ENCODE measurements at regions not wholly inside any gene's neighbourhood (a gene's known extent, or its start where the extent isn't known, plus 50 kb on each side); places are given as distances from the start of the nearest gene placed in this dataset.

DNA sequence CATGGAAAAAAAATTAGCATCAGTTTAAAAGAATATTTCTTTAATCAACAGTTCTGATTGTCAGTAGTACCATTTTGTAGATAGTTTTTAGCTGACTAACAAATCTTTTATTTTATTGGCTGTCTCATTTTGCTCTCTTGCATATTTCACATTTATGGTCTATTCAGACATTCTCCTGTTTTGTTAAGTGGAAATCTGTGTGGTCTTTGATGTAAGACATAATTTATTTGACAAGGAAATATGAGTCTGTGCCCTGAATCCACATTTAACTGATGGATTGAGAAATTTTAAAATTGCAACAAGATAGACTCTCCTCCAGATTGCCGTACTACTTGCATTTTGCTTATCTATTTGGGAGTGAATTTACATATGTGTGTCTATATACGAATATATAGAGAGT, 96.3 kb upstream of the ATP5MC3 start:
- no peaks in the 10 kb centered on the region for H3K23me2 ChIP-seq (ENCODE audit: low read depth, low read length)
- ChIA-PET CTCF (ENCODE audit: partially characterized antibody) (interaction anchor here (0.8 to 10.4 kb wide), 7 partner anchors 16 to 683 kb away, joined by 3 to 63 read pairs (median 4); no protein-coding TSS in a partner anchor), POLR2A (ENCODE audit: partially characterized antibody) (no interaction called here)
- DNase-seq (ENCODE audit: low read depth in 1 of 2, low spot score in 2 of 2) (no peak), FAIRE-seq (no peak)
- no peak for TF ChIP-seq CHD2 (IDR thresholded peaks at IDR 0.05; ENCODE audit: low read length)
- TF ChIP-seq EP300 (IDR thresholded peaks at IDR 0.05; ENCODE audit: borderline replicate concordance in 1 of 2, low read depth in 2 of 2, low read length in 2 of 2): no peak
- no peak for TF ChIP-seq RBBP5 (IDR thresholded peaks at IDR 0.05; ENCODE audit: borderline replicate concordance, low read depth, low read length)
- TF ChIP-seq, protein P1, sequence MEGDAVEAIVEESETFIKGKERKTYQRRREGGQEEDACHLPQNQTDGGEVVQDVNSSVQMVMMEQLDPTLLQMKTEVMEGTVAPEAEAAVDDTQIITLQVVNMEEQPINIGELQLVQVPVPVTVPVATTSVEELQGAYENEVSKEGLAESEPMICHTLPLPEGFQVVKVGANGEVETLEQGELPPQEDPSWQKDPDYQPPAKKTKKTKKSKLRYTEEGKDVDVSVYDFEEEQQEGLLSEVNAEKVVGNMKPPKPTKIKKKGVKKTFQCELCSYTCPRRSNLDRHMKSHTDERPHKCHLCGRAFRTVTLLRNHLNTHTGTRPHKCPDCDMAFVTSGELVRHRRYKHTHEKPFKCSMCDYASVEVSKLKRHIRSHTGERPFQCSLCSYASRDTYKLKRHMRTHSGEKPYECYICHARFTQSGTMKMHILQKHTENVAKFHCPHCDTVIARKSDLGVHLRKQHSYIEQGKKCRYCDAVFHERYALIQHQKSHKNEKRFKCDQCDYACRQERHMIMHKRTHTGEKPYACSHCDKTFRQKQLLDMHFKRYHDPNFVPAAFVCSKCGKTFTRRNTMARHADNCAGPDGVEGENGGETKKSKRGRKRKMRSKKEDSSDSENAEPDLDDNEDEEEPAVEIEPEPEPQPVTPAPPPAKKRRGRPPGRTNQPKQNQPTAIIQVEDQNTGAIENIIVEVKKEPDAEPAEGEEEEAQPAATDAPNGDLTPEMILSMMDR (IDR thresholded peaks at IDR 0.05; ENCODE audit: control extremely low read depth in 1 of 3, insufficient read depth in 1 of 3, low read depth in 1 of 3, low read length in 3 of 3): no peak
- TF ChIP-seq CHD1 (IDR thresholded peaks at IDR 0.05; ENCODE audit: low read depth, low read length): no peak
- TF ChIP-seq NANOG (IDR thresholded peaks at IDR 0.05; ENCODE audit: insufficient read depth, low read depth, low read length, poor library complexity, severe bottlenecking): no peak
- no peak for TF ChIP-seq RAD21 (IDR thresholded peaks at IDR 0.05 in 1 of 2, conservative IDR thresholded peaks at IDR 0.05 in 1 of 2; ENCODE audit: low read depth in 2 of 2, low read length in 2 of 2)
- H4K8ac ChIP-seq (ENCODE audit: extremely low read depth, insufficient read depth, low read length): no peak overlapping the region
- H2BK15ac ChIP-seq (ENCODE audit: low read length): no peak overlapping the region
- no peak overlapping the region for H3K4ac ChIP-seq (replicated peaks; ENCODE audit: insufficient read length, low read depth, low read length)
- no peak overlapping the region for H3K4me2 ChIP-seq (ENCODE audit: insufficient read depth in 1 of 2, low read depth in 2 of 2, low read length in 2 of 2)
- H3K36me3 ChIP-seq (ENCODE audit: control insufficient read depth in 2 of 4, insufficient read depth in 4 of 4, low read length in 3 of 4): no peaks in the 10 kb centered on the region
- H3K14ac ChIP-seq (ENCODE audit: insufficient read length): no peak overlapping the region
- H3K18ac ChIP-seq (ENCODE audit: extremely low read depth, low read length): no peak overlapping the region
- no peak overlapping the region for H3K56ac ChIP-seq (replicated peaks; ENCODE audit: insufficient read length, low read depth, low read length)
- no peak overlapping the region for H2AFZ ChIP-seq (ENCODE audit: low read length)
- H4K5ac ChIP-seq (ENCODE audit: insufficient read length, low read depth, low read length): no peak overlapping the region
- no peaks in the 10 kb centered on the region for H3K4me1 ChIP-seq (replicated peaks in 1 of 4; ENCODE audit: control insufficient read depth in 3 of 4, insufficient read depth in 4 of 4, low read length in 3 of 4)
- no peak overlapping the region for H2BK5ac ChIP-seq (ENCODE audit: low read depth, low read length)
- H3K27ac ChIP-seq (ENCODE audit: low read depth, low read length): no peak overlapping the region
- no peak overlapping the region for H4K91ac ChIP-seq (replicated peaks; ENCODE audit: insufficient read length, low read length)
- H3K9me3 ChIP-seq (ENCODE audit: insufficient read depth in 2 of 2, low read depth in 1 of 2, low read length in 1 of 2): no peaks in the 10 kb centered on the region
- H3K79me1 ChIP-seq (ENCODE audit: low read depth, low read length): no peaks in the 10 kb centered on the region
- H4K20me1 ChIP-seq (replicated peaks in 1 of 2; ENCODE audit: control insufficient read depth in 1 of 2, insufficient read depth in 2 of 2, low read length in 2 of 2): no peaks in the 10 kb centered on the region
- no peaks in the 10 kb centered on the region for H3K79me2 ChIP-seq (ENCODE audit: control insufficient read depth in 1 of 2, insufficient read depth in 2 of 2, low read length in 2 of 2)
- H3K23ac ChIP-seq (ENCODE audit: insufficient read length): no peak overlapping the region
- H2BK20ac ChIP-seq (ENCODE audit: low read length): no peak overlapping the region
- no peak overlapping the region for H3K4me3 ChIP-seq (ENCODE audit: extremely low read depth in 1 of 4, insufficient read depth in 2 of 4, low read depth in 3 of 4, low read length in 4 of 4)
- H3K27me3 ChIP-seq (replicated peaks in 1 of 4; ENCODE audit: control insufficient read depth in 3 of 4, extremely low read depth in 1 of 4, insufficient read depth in 3 of 4, low read length in 3 of 4): no peaks in the 10 kb centered on the region
- 83% methylated on average over 2 of the region's 2 CpGs; no CpG with 5 or more reads in 1 of the 2 experiments for WGBS, 2 experiments (ENCODE audit: extremely low coverage in 1 of 2, insufficient coverage in 1 of 2, insufficient read length in 1 of 2, insufficient replicate concordance in 2 of 2, low coverage in 1 of 2, low lambda C conversion rate in 2 of 2, missing lambda C conversion rate in 1 of 2)
- H2AK5ac ChIP-seq (ENCODE audit: low read depth, low read length): no peak overlapping the region
- no peak overlapping the region for H2BK120ac ChIP-seq (replicated peaks; ENCODE audit: low read depth, low read length)
- no peak overlapping the region for H2BK12ac ChIP-seq (ENCODE audit: low read depth, low read length)
- no peak overlapping the region for H3K9ac ChIP-seq (replicated peaks in 1 of 4; ENCODE audit: extremely low read depth in 1 of 4, low read depth in 3 of 4, low read length in 3 of 4)

Measured in H1 (cell line).